Vagina (tissue), 2 donors: ENCODE measurements at regions not wholly inside any gene's neighbourhood (a gene's known extent, or its start where the extent isn't known, plus 50 kb on each side); places are given as distances from the start of the nearest gene placed in this dataset.
"Not testable (repeated sequence)": the region's sequence is repeated elsewhere in the genome, so short reads cannot be mapped to it uniquely, and the experiment has no call there.

ENCODE experiments used
- DNase-seq, 2 donors: peaks; one replicate each; pipeline ENCODE4 v3.0.0-alpha.2; 2017; ENCODE audit errors: extremely low spot score in 2 of 2
- H3K27ac ChIP-seq: fragments of 200-600 bp; sonication (generic); one replicate; pipeline ENCODE4 v1.5.1; 2019
- H3K27me3 ChIP-seq: fragments of 200-600 bp; sonication (generic); one replicate; pipeline ENCODE4 v1.5.1; 2019
- H3K36me3 ChIP-seq, 2 donors: fragments of 200-600 bp; sonication (generic); one replicate each; pipeline ENCODE4 v1.5.1; 2017 to 2019
- H3K4me1 ChIP-seq: fragments of 200-600 bp; sonication (generic); one replicate; pipeline ENCODE4 v1.5.1; 2019
- H3K4me3 ChIP-seq, 2 donors: fragments of 200-600 bp; sonication (generic); 1 replicate in 1 of 2; 2 replicates in 1 of 2; pipeline ENCODE4 v1.5.1; 2016 to 2019
- H3K9me3 ChIP-seq: fragments of 200-600 bp; sonication (generic); one replicate; pipeline ENCODE4 v1.5.1; 2019
- POLR2A ChIP-seq, 2 donors: fragments of 450-650 bp; IDR thresholded peaks; one replicate each; pipeline ENCODE4 v1.6.1; 2017; ENCODE audit warnings: antibody characterized with exemption in 2 of 2, mild to moderate bottlenecking in 2 of 2, moderate library complexity in 2 of 2
- POLR2AphosphoS5 ChIP-seq, 2 donors: sonication (generic); formaldehyde crosslinking; IDR thresholded peaks; one replicate each; pipeline ENCODE4 v1.9.0; 2017; ENCODE audit warnings: antibody characterized with exemption in 2 of 2, mild to moderate bottlenecking in 2 of 2, low read depth in 1 of 2; ENCODE audit not compliant: insufficient read depth in 1 of 2
- intact Hi-C: fragments of 100-400 bp; cut with DNase I; formaldehyde crosslinking; loops from one replicate; pipeline ENCODE4 v1.15.1; 2023
- TF ChIP-seq, protein P1 (sequence below), 3 experiments: fragments of 450-650 bp in 2 of 3; fragments of 200-600 bp in 1 of 3; sonication (generic) in 1 of 3; IDR thresholded peaks; one replicate each; pipeline ENCODE4 v1.5.1; 2017 to 2019; ENCODE audit warnings: antibody characterized with exemption in 3 of 3, mild to moderate bottlenecking in 2 of 3, moderate library complexity in 2 of 3

GRCh38 chr6:139732451-139732850 lies 358.0 kb upstream of the CITED2 start:
- TF ChIP-seq, protein P1, sequence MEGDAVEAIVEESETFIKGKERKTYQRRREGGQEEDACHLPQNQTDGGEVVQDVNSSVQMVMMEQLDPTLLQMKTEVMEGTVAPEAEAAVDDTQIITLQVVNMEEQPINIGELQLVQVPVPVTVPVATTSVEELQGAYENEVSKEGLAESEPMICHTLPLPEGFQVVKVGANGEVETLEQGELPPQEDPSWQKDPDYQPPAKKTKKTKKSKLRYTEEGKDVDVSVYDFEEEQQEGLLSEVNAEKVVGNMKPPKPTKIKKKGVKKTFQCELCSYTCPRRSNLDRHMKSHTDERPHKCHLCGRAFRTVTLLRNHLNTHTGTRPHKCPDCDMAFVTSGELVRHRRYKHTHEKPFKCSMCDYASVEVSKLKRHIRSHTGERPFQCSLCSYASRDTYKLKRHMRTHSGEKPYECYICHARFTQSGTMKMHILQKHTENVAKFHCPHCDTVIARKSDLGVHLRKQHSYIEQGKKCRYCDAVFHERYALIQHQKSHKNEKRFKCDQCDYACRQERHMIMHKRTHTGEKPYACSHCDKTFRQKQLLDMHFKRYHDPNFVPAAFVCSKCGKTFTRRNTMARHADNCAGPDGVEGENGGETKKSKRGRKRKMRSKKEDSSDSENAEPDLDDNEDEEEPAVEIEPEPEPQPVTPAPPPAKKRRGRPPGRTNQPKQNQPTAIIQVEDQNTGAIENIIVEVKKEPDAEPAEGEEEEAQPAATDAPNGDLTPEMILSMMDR (IDR thresholded peaks at IDR 0.05) = no peak
- peak in 1 of 2 donors; percentile 80 for TF ChIP-seq POLR2AphosphoS5 (IDR thresholded peaks at IDR 0.05; ENCODE audit: insufficient read depth in 1 of 2, low read depth in 1 of 2)
- no peaks in the 10 kb centered on the region for H3K27me3 ChIP-seq
- H3K27ac ChIP-seq = peak overlapping the region; percentile 23
- no peaks in the 10 kb centered on the region for H3K36me3 ChIP-seq
- no peak for DNase-seq
- intact Hi-C loops = no loop called here
- H3K4me3 ChIP-seq = no peak overlapping the region
- H3K9me3 ChIP-seq = no peaks in the 10 kb centered on the region
- peaks cover 7% of the 10 kb centered on the region for H3K4me1 ChIP-seq

DNA sequence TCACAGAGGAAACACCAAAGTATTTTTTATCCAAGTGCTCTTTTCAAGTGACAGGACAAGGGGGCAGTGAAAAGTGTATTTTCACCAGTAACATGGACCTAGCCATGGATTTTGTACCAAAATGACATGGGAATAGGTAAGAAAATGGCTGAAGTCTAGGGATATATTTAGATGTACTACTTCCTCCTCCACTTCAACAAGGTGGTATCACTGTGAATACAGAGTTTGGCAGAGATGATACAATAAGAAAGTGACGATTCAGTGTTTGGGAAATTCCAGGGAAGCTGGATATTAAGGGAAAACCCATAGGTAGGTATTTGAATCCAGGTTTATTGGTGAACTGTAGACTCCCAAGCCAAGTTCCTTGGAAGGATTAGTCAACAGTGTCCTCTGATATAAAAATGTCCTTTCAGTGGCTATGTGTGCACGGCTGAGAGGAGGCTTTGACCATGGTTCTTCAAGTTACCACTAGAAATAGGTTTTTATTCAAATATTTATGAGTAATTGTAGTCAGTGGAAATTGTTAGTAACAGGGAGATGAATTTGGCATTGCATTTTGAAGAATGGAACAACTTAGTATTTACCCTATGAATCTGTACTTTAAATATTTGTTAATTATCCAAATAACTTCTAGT lies 356.0 kb upstream of the CITED2 start:
- no peaks in the 10 kb centered on the region for H3K36me3 ChIP-seq
- peaks cover 7% of the 10 kb centered on the region for H3K4me1 ChIP-seq
- H3K4me3 ChIP-seq = no peak overlapping the region
- no peaks in the 10 kb centered on the region for H3K27me3 ChIP-seq
- no peaks in the 10 kb centered on the region for H3K9me3 ChIP-seq
- intact Hi-C loops = no loop called here
- TF ChIP-seq, protein P1 (IDR thresholded peaks at IDR 0.05) = no peak
- TF ChIP-seq POLR2AphosphoS5 (IDR thresholded peaks at IDR 0.05; ENCODE audit: insufficient read depth in 1 of 2, low read depth in 1 of 2) = no peak
- no peak for TF ChIP-seq POLR2A (IDR thresholded peaks at IDR 0.05)
- no peak for DNase-seq
- H3K27ac ChIP-seq = no peak overlapping the region

DNA sequence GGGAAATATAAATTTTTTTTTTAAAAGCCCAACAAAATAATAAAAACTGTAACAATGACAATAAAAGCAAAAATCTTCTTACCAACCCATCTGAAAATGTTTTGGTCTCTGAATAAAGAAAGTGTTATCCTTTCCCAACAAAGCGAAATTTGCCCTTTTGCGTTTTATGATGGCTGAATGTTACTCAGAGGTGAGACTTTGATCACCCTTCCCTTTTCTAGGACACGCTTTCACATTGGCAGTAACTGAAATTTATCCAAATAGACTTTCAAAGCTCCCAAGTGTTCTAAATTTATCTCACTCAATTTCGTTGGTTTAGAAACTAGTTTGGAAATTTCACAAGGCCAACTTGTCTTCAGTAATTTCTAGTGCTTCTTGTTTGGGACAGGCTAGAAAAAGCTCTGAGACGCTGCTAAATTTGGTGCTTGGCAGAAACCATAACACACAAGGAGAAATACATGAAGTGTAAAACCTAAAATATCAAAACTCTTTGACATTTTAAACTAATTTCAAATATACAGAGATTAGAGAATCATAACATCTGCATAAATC lies 354.5 kb upstream of the CITED2 start:
- no peak for TF ChIP-seq POLR2A (IDR thresholded peaks at IDR 0.05)
- TF ChIP-seq POLR2AphosphoS5 (IDR thresholded peaks at IDR 0.05; ENCODE audit: insufficient read depth in 1 of 2, low read depth in 1 of 2) = peak in 1 of 2 donors; percentile 17
- TF ChIP-seq, protein P1 (IDR thresholded peaks at IDR 0.05) = no peak
- no peaks in the 10 kb centered on the region for H3K36me3 ChIP-seq
- H3K27me3 ChIP-seq = no peaks in the 10 kb centered on the region
- H3K4me3 ChIP-seq = no peak overlapping the region
- DNase-seq = no peak
- H3K9me3 ChIP-seq = no peaks in the 10 kb centered on the region
- intact Hi-C loops = no loop called here
- no peak overlapping the region for H3K27ac ChIP-seq
- peaks cover 7% of the 10 kb centered on the region for H3K4me1 ChIP-seq

DNA sequence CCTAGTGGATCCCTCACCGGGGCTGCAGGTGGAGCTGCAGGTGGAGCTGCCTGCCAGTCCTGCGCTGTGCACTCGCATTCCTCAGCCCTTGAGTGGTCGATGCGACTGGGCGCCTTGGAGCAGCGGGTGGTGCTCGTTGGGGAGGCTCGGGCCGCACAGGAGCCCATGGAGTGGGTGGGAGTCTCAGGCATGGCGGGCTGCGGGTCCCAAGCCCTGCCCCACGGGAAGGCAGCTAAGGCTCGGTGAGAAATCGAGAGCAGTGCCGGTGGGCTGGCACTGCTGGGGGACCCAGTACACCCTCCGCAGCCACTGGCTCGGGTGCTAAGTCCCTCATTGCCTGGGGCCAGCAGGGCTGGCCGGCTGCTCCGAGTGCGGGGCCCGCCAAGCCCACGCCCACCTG lies 351.8 kb upstream of the CITED2 start:
- H3K27me3 ChIP-seq, intact Hi-C loops, H3K27ac ChIP-seq, H3K4me1 ChIP-seq, DNase-seq, H3K4me3 ChIP-seq, H3K9me3 ChIP-seq, H3K36me3 ChIP-seq: not testable (repeated sequence)

DNA sequence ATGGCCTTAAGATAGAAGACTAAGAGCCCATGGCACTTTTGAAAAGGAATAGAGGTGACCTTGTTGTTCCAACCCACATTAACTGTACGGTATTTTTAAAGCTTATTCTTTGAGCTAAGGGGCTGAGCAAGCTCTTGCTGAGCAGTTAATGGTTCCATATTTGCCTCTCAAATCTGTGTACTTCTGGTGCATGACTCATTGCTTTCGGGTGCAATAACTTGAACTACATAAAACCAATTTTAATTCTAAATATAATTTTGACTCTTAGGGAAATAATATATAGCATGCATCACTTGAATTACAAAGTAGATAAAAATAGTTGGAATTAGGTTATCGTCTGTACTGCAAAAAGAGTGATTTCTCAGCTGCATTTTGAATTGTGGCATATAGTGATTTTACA lies 348.1 kb upstream of the CITED2 start:
- Histone ChIP-seq H3K27ac (no peak overlapping the region), H3K36me3 (no peaks in the 10 kb centered on the region), H3K27me3 (no peaks in the 10 kb centered on the region), H3K9me3 (no peaks in the 10 kb centered on the region), H3K4me3 (no peak overlapping the region), H3K4me1 (no peaks in the 10 kb centered on the region)
- TF ChIP-seq POLR2AphosphoS5 (IDR thresholded peaks at IDR 0.05; ENCODE audit: insufficient read depth in 1 of 2, low read depth in 1 of 2) (no peak), POLR2A (IDR thresholded peaks at IDR 0.05) (no peak)
- TF ChIP-seq, protein P1 (IDR thresholded peaks at IDR 0.05) = no peak
- intact Hi-C loops = no loop called here
- no peak for DNase-seq
